Mesodermal cell (in vitro differentiated cells): ENCODE measurements at regions not wholly inside any gene's neighbourhood (a gene's known extent, or its start where the extent isn't known, plus 50 kb on each side); places are given as distances from the start of the nearest gene placed in this dataset.
"Not testable (repeated sequence)": the region's sequence is repeated elsewhere in the genome, so short reads cannot be mapped to it uniquely, and the experiment has no call there.

Source experiments
- H3K27ac ChIP-seq: 2 replicates; pipeline ENCODE4 v1.7.0; 2013; ENCODE audit warnings: mild to moderate bottlenecking, low read depth, low read length, moderate library complexity; ENCODE audit not compliant: severe bottlenecking
- H3K36me3 ChIP-seq: 2 replicates; pipeline ENCODE4 v1.7.1; 2013; ENCODE audit warnings: mild to moderate bottlenecking, low read length, moderate library complexity; ENCODE audit not compliant: control insufficient read depth, insufficient read depth
- H3K4me1 ChIP-seq: one replicate; pipeline ENCODE4 v1.7.1; 2013; ENCODE audit warnings: mild to moderate bottlenecking, low read length; ENCODE audit not compliant: insufficient read depth, control insufficient read depth, poor library complexity, severe bottlenecking
- H3K4me3 ChIP-seq: 2 replicates; pipeline ENCODE4 v1.7.0; 2013; ENCODE audit warnings: low read length, control low read depth, mild to moderate bottlenecking; ENCODE audit not compliant: insufficient read depth, poor library complexity, severe bottlenecking; ENCODE audit errors: extremely low read depth
- H3K9me3 ChIP-seq: 2 replicates; pipeline ENCODE4 v1.7.1; 2013; ENCODE audit warnings: mild to moderate bottlenecking, low read length, moderate library complexity; ENCODE audit not compliant: control insufficient read depth
- WGBS, 2 experiments: methylation state at CpG; one replicate each; pipeline ENCODE4 v1.1.5; 2013; ENCODE audit warnings: missing lambda C conversion rate in 2 of 2; ENCODE audit not compliant: insufficient coverage in 2 of 2; 5-methylcytosine and 5-hydroxymethylcytosine counted together

DNA sequence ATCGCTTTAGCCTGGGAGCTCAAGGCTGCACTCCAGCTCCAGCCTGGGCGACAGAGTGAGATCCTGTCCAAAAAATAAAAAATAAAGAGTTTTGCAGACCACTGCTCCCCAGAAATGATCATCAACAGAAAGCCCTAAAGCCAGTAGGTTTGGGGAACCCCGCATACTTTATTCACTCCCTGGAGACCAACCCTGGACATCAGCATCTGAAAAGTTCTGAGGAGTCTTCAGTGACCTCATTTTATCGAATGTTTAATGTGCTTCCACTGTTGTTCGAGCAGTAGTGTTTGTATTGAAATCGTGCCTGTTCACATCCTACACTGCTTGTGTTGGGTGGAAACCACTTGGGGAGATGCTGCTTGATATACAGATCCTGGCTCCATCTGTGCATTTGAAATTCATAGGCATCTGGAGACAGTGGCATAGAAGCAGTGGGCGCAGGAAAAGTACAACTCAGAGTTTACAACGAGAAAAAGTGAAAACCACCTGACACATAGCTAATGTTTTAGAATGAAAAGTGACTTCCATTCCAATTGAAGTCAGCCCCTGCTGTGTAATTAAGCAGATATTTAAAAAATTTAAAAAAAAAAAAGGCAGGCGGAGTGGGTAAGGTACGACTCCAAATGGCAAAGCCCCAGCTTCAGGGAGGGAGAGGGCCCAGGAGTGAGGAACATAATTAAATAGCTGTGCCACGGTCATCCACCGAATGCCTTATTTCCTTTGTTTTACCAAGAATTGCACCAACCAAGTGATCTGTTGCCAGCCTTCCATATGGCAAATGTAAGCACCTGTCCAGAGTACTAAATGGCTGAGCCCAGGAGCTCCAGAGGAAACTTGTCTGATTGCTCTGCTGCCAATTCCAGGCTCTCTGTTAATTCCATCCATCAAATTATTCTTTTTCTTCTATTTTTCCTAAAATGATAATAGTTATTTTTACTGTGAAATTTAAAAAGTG, 100.4 kb upstream of the NAA20 start:
- Histone ChIP-seq H3K36me3 (peaks cover 24% of the 10 kb centered on the region), H3K27ac (no peak overlapping the region), H3K9me3 (no peaks in the 10 kb centered on the region), H3K4me1 (peaks cover 16% of the 10 kb centered on the region), H3K4me3 (no peak overlapping the region)
- 95 to 97% methylated on average over 9 to 11 of the region's 12 CpGs for WGBS, 2 experiments

DNA sequence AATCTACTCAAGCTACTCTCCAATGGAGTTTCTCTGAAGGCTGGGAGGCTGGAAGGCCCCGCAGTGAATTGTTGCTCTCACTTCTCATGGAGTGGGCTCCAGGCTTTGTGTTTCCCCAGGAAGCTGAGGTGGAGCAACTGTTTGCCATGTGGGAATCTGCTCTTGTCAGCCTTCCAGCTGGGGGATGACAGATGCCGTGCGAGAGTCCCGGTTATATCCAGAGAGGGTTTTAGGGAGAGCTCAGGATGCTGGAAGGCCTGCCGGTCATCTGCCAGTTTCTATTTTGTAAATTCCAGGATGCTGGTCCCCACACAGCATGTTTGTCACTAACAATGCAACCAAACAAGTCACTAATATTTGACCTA, 98.2 kb upstream of the NAA20 start:
- peaks cover 21% of the 10 kb centered on the region for H3K36me3 ChIP-seq
- H3K9me3 ChIP-seq: no peaks in the 10 kb centered on the region
- H3K4me1 ChIP-seq: peaks cover 15% of the 10 kb centered on the region
- H3K4me3 ChIP-seq: no peak overlapping the region
- 73 to 74% methylated on average over 4 to 5 of the region's 5 CpGs for WGBS, 2 experiments
- H3K27ac ChIP-seq: no peak overlapping the region

- Histone ChIP-seq H3K4me3 (no peak overlapping the region), H3K9me3 (no peaks in the 10 kb centered on the region), H3K27ac (no peak overlapping the region), H3K4me1 (peaks cover 3% of the 10 kb centered on the region), H3K36me3 (peaks cover 13% of the 10 kb centered on the region)
- WGBS, 2 experiments: 96 to 98% methylated on average over 8 to 10 of the region's 14 CpGs
Measured at GRCh38 chr20:19920381-19921138, 96.6 kb upstream of the NAA20 start.

GRCh38 chr20:19921284-19921793, 95.8 kb upstream of the NAA20 start:
- Histone ChIP-seq H3K9me3 (no peaks in the 10 kb centered on the region), H3K36me3 (peaks cover 15% of the 10 kb centered on the region), H3K27ac (no peak overlapping the region), H3K4me3 (no peak overlapping the region), H3K4me1 (peaks cover 4% of the 10 kb centered on the region)
- WGBS, 2 experiments: 66 to 74% methylated on average over 7 to 11 of the region's 14 CpGs

DNA sequence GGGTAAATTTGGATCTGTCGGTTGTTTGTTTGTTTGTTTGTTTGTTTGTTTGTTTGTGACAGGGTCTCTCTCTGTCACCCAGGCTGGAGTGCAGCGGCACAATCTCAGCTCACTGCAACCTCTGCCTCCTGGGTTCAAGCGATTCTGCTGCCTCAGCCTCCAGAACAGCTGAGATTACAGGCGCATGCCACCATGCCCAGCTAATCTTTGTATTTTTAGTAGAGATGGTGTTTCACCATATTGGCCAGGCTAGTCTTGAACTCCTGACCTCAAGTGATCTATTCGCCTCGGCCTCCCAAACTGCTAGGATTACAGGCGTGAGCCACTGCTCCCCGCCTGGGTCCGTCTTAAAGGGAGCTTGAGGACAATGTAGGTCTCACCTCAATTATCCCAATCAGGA, 95.3 kb upstream of the NAA20 start:
- H3K27ac ChIP-seq, H3K9me3 ChIP-seq, H3K4me3 ChIP-seq, H3K4me1 ChIP-seq: not testable (repeated sequence)
- H3K36me3 ChIP-seq: peaks cover 16% of the 10 kb centered on the region
- WGBS, 2 experiments: 84 to 91% methylated on average over 4 to 6 of the region's 9 CpGs

DNA sequence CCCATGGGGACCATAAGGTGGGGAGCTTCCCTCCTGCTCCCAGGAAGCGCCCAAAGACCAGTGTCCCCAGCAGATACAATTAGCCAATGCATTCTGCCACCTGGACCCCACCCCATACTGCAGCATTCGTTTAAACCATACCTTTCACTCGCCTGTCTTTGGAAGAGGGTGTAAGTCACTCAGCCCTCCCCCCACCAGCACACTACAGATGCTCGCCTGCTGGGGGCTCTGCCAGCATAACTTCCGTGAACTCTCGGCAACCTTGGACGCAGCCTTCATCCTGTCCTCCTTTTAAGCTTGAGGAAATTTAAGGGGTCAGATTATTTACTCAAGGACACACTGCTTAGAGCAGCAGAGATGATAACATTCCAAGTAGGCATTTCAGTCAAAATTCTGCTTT, 94.4 kb upstream of the NAA20 start:
- no peak overlapping the region for H3K27ac ChIP-seq
- no peak overlapping the region for H3K4me3 ChIP-seq
- WGBS, 2 experiments: 79 to 81% methylated on average over 3 to 6 of the region's 7 CpGs

GRCh38 chr20:19923762-19924161, 93.4 kb upstream of the NAA20 start:
- Histone ChIP-seq H3K4me3 (no peak overlapping the region), H3K4me1 (peaks cover 8% of the 10 kb centered on the region), H3K36me3 (peaks cover 15% of the 10 kb centered on the region), H3K9me3 (no peaks in the 10 kb centered on the region), H3K27ac (no peak overlapping the region)
- WGBS, 2 experiments: 56 to 88% methylated on average over 2 of the region's 3 CpGs

More for the DNA sequence above, 94.4 kb upstream of the NAA20 start:
- peaks cover 8% of the 10 kb centered on the region for H3K4me1 ChIP-seq
- peaks cover 18% of the 10 kb centered on the region for H3K36me3 ChIP-seq
- H3K9me3 ChIP-seq: no peaks in the 10 kb centered on the region

GRCh38 chr20:19924255-19924654, 92.9 kb upstream of the NAA20 start:
- Histone ChIP-seq H3K4me1 (peaks cover 5% of the 10 kb centered on the region), H3K27ac (no peak overlapping the region), H3K9me3 (no peaks in the 10 kb centered on the region), H3K4me3 (no peak overlapping the region), H3K36me3 (peaks cover 13% of the 10 kb centered on the region)
- no CpG with 5 or more reads among the region's 5 CpGs for WGBS, 2 experiments

DNA sequence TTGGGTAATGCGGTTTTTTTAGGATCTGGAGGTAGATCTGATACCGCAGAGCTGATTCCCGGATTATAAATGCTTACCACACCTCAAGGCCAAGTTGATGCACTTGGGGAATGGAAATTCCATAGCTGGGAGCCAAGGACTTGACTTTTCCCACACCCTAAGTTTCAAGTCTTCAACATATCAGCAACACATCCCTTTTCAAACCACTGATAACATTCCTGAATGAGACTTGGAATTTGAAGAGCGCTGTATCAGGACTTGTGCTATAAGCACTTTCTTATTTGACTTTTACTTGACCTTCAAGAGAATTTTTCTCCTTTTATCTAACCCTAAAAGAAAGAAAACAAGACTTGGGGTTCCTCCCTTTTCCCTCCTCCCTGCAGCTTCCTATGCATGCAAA, 90.6 kb upstream of the NAA20 start:
- Histone ChIP-seq H3K27ac (no peak overlapping the region), H3K4me3 (no peak overlapping the region), H3K36me3 (peaks cover 11% of the 10 kb centered on the region), H3K4me1 (peaks cover 5% of the 10 kb centered on the region), H3K9me3 (no peaks in the 10 kb centered on the region)
- WGBS, 2 experiments: 90 to 100% methylated on average over 2 to 4 of the region's 4 CpGs

- Histone ChIP-seq H3K4me1 (peaks cover 10% of the 10 kb centered on the region), H3K4me3 (no peak overlapping the region)
- WGBS, 2 experiments: 86 to 95% methylated on average over 6 of the region's 9 CpGs
Measured at GRCh38 chr20:19928328-19929011, 88.7 kb upstream of the NAA20 start.

More at GRCh38 chr20:19928328-19929011, 88.7 kb upstream of the NAA20 start:
- peaks cover 17% of the 10 kb centered on the region for H3K36me3 ChIP-seq
- no peaks in the 10 kb centered on the region for H3K9me3 ChIP-seq
- H3K27ac ChIP-seq: no peak overlapping the region
